ENCODE measurements at regions not wholly inside any gene's neighbourhood (a gene's known extent, or its start where the extent isn't known, plus 50 kb on each side); places are given as distances from the start of the nearest gene placed in this dataset.

GRCh38 chr3:106263011-106263410 is 394.2 kb upstream of the CBLB start:
- Histone ChIP-seq H3F3A (ENCODE audit: low read depth) (no peaks in the 10 kb centered on the region), H2AFZ (ENCODE audit: low read length) (no peak overlapping the region), H3K4me3 (ENCODE audit: low read length, poor library complexity, severe bottlenecking) (no peak overlapping the region), H3K36me3 (ENCODE audit: insufficient read depth, low read length) (no peaks in the 10 kb centered on the region), H3K9me3 (ENCODE audit: insufficient read depth, low read depth, low read length) (no peaks in the 10 kb centered on the region), H3K79me2 (ENCODE audit: insufficient read depth, low read length) (no peaks in the 10 kb centered on the region), H3K9ac (ENCODE audit: low read depth, low read length, poor library complexity, severe bottlenecking) (no peak overlapping the region), H3K4me2 (ENCODE audit: low read depth, low read length, poor library complexity, severe bottlenecking) (no peak overlapping the region), H3K27me3 (ENCODE audit: insufficient read depth, low read length, poor library complexity, severe bottlenecking) (no peaks in the 10 kb centered on the region), H3K9me2 (replicated peaks; ENCODE audit: low read depth, low read length) (no peaks in the 10 kb centered on the region), H4K20me1 (ENCODE audit: insufficient read depth, low read length, poor library complexity, severe bottlenecking) (no peaks in the 10 kb centered on the region), H3K4me1 (ENCODE audit: insufficient read depth, low read length, poor library complexity, severe bottlenecking) (no peaks in the 10 kb centered on the region)
- no peak for TF ChIP-seq EZH2phosphoT487 (IDR thresholded peaks at IDR 0.05; ENCODE audit: borderline replicate concordance)
- TF ChIP-seq CTCF (conservative IDR thresholded peaks at IDR 0.05; ENCODE audit: low read length) = no peak

GRCh38 chr3:106263546-106263945 is 394.7 kb upstream of the CBLB start:
- Histone ChIP-seq H3K4me1 (ENCODE audit: insufficient read depth, low read length, poor library complexity, severe bottlenecking) (no peaks in the 10 kb centered on the region), H2AFZ (ENCODE audit: low read length) (no peak overlapping the region), H3K27me3 (ENCODE audit: insufficient read depth, low read length, poor library complexity, severe bottlenecking) (no peaks in the 10 kb centered on the region), H3K9me2 (replicated peaks; ENCODE audit: low read depth, low read length) (no peaks in the 10 kb centered on the region), H4K20me1 (ENCODE audit: insufficient read depth, low read length, poor library complexity, severe bottlenecking) (no peaks in the 10 kb centered on the region), H3F3A (ENCODE audit: low read depth) (no peaks in the 10 kb centered on the region), H3K9ac (ENCODE audit: low read depth, low read length, poor library complexity, severe bottlenecking) (no peak overlapping the region), H3K36me3 (ENCODE audit: insufficient read depth, low read length) (no peaks in the 10 kb centered on the region), H3K4me3 (ENCODE audit: low read length, poor library complexity, severe bottlenecking) (no peak overlapping the region), H3K79me2 (ENCODE audit: insufficient read depth, low read length) (no peaks in the 10 kb centered on the region), H3K9me3 (ENCODE audit: insufficient read depth, low read depth, low read length) (no peaks in the 10 kb centered on the region), H3K4me2 (ENCODE audit: low read depth, low read length, poor library complexity, severe bottlenecking) (no peak overlapping the region)
- TF ChIP-seq EZH2phosphoT487 (IDR thresholded peaks at IDR 0.05; ENCODE audit: borderline replicate concordance) = no peak
- TF ChIP-seq CTCF (conservative IDR thresholded peaks at IDR 0.05; ENCODE audit: low read length) = no peak

- no peaks in the 10 kb centered on the region for H3K4me1 ChIP-seq (ENCODE audit: insufficient read depth, low read length, poor library complexity, severe bottlenecking)
- no peaks in the 10 kb centered on the region for H3K79me2 ChIP-seq (ENCODE audit: insufficient read depth, low read length)
- H2AFZ ChIP-seq (ENCODE audit: low read length) = no peak overlapping the region
- no peaks in the 10 kb centered on the region for H3K9me3 ChIP-seq (ENCODE audit: insufficient read depth, low read depth, low read length)
- no peak overlapping the region for H3K9ac ChIP-seq (ENCODE audit: low read depth, low read length, poor library complexity, severe bottlenecking)
- H3K27me3 ChIP-seq (ENCODE audit: insufficient read depth, low read length, poor library complexity, severe bottlenecking) = no peaks in the 10 kb centered on the region
- H3K4me2 ChIP-seq (ENCODE audit: low read depth, low read length, poor library complexity, severe bottlenecking) = no peak overlapping the region
- H4K20me1 ChIP-seq (ENCODE audit: insufficient read depth, low read length, poor library complexity, severe bottlenecking) = no peaks in the 10 kb centered on the region
- no peaks in the 10 kb centered on the region for H3F3A ChIP-seq (ENCODE audit: low read depth)
- no peak for TF ChIP-seq EZH2phosphoT487 (IDR thresholded peaks at IDR 0.05; ENCODE audit: borderline replicate concordance)
- TF ChIP-seq CTCF (conservative IDR thresholded peaks at IDR 0.05; ENCODE audit: low read length) = no peak
- H3K36me3 ChIP-seq (ENCODE audit: insufficient read depth, low read length) = no peaks in the 10 kb centered on the region
- H3K4me3 ChIP-seq (ENCODE audit: low read length, poor library complexity, severe bottlenecking) = no peak overlapping the region
- no peaks in the 10 kb centered on the region for H3K9me2 ChIP-seq (replicated peaks; ENCODE audit: low read depth, low read length)
Measured at GRCh38 chr3:106265704-106266103, 396.9 kb upstream of the CBLB start.
